WTC11 (cell line): ENCODE measurements at regions not wholly inside any gene's neighbourhood (a gene's known extent, or its start where the extent isn't known, plus 50 kb on each side); places are given as distances from the start of the nearest gene placed in this dataset.

Experiments used
- ATAC-seq: fragments of 200-7000 bp; cut with Tn5 transposase; 2 replicates; pipeline ENCODE4 v1.10.0; 2021; ENCODE audit warnings: mild to moderate bottlenecking, moderate library complexity
- CTCF ChIA-PET: fragments of 300-600 bp; sonication (Branson Sonifier 250); formaldehyde crosslinking; loops from one replicate; lab custom pipeline; 2021; ENCODE audit warnings: antibody characterized with exemption; lab: Charles Lee
- POLR2A ChIA-PET: fragments of 350-600 bp; sonication (Branson Sonifier 250); formaldehyde crosslinking; loops from one replicate; lab custom pipeline; 2021; ENCODE audit warnings: antibody characterized with exemption; lab: Charles Lee
- DNase-seq: peaks from one replicate; pipeline ENCODE4 v3.0.0; 2021; ENCODE audit warnings: low spot score
- H3K27ac Mint-ChIP-seq: 2 replicates; pipeline ENCODE4 v1.8.0; 2021; ENCODE audit warnings: mixed read lengths
- H3K27me3 Mint-ChIP-seq: 2 replicates; pipeline ENCODE4 v1.8.0; 2021; ENCODE audit warnings: low read depth, mild to moderate bottlenecking, moderate library complexity, mixed read lengths
- H3K36me3 Mint-ChIP-seq: 2 replicates; pipeline ENCODE4 v1.8.0; 2021; ENCODE audit warnings: mixed read lengths
- H3K4me1 Mint-ChIP-seq: 2 replicates; pipeline ENCODE4 v1.8.0; 2022; ENCODE audit warnings: mixed read lengths
- H3K4me3 Mint-ChIP-seq: 2 replicates; pipeline ENCODE4 v1.8.0; 2021; ENCODE audit warnings: mild to moderate bottlenecking, moderate library complexity, mixed read lengths
- H3K9me3 Mint-ChIP-seq: 2 replicates; pipeline ENCODE4 v1.8.0; 2021; ENCODE audit warnings: mixed read lengths
- CDX4 ChIP-seq: fragments of 250-450 bp; sonication (Bioruptor Pico); IDR thresholded peaks from 2 replicates; pipeline ENCODE4 v1.9.0; 2021; ENCODE audit warnings: moderate library complexity, mild to moderate bottlenecking, inconsistent platforms, borderline replicate concordance
- ERG ChIP-seq: fragments of 250-450 bp; sonication (Bioruptor Pico); IDR thresholded peaks from 2 replicates; pipeline ENCODE4 v1.8.0; 2021; ENCODE audit warnings: mild to moderate bottlenecking
- FOXJ3 ChIP-seq: sonication (generic); formaldehyde crosslinking; IDR thresholded peaks from 2 replicates; pipeline ENCODE4 v1.9.0; 2021; ENCODE audit warnings: missing genetic modification reagents, mild to moderate bottlenecking, borderline replicate concordance
- FOXP4 ChIP-seq: sonication (generic); formaldehyde crosslinking; IDR thresholded peaks from 2 replicates; pipeline ENCODE4 v1.8.0; 2022; ENCODE audit warnings: mild to moderate bottlenecking, missing genetic modification reagents
- GABPB1 ChIP-seq: sonication (generic); formaldehyde crosslinking; IDR thresholded peaks from 2 replicates; pipeline ENCODE4 v1.8.1; 2023; ENCODE audit warnings: mild to moderate bottlenecking, missing genetic modification reagents
- GTF2I ChIP-seq: fragments of 250-450 bp; sonication (Bioruptor Pico); conservative IDR thresholded peaks from 2 replicates; pipeline ENCODE4 v1.4.0; 2021; ENCODE audit warnings: mild to moderate bottlenecking
- MYBL2 ChIP-seq: sonication (generic); formaldehyde crosslinking; IDR thresholded peaks from 2 replicates; pipeline ENCODE4 v1.8.1; 2023; ENCODE audit warnings: mild to moderate bottlenecking, moderate library complexity, missing genetic modification reagents
- NFATC4 ChIP-seq: fragments of 250-450 bp; sonication (Bioruptor Pico); IDR thresholded peaks from 2 replicates; pipeline ENCODE4 v1.9.0; 2021; ENCODE audit warnings: mild to moderate bottlenecking
- OVOL2 ChIP-seq: fragments of 250-450 bp; sonication (Bioruptor Pico); IDR thresholded peaks from 2 replicates; pipeline ENCODE4 v1.9.0; 2021; ENCODE audit warnings: mild to moderate bottlenecking, borderline replicate concordance
- PRDM15 ChIP-seq: sonication (generic); formaldehyde crosslinking; IDR thresholded peaks from 2 replicates; pipeline ENCODE4 v1.8.0; 2022; ENCODE audit warnings: missing genetic modification reagents
- PREB ChIP-seq: sonication (generic); formaldehyde crosslinking; IDR thresholded peaks from 2 replicates; pipeline ENCODE4 v1.8.1; 2022; ENCODE audit warnings: mild to moderate bottlenecking, missing genetic modification reagents, moderate library complexity, borderline replicate concordance
- STAT6 ChIP-seq: sonication (generic); formaldehyde crosslinking; conservative IDR thresholded peaks from 2 replicates; pipeline ENCODE4 v1.8.1; 2023; ENCODE audit warnings: mild to moderate bottlenecking, low read depth, missing genetic modification reagents, moderate library complexity
- USF2 ChIP-seq: sonication (generic); formaldehyde crosslinking; IDR thresholded peaks from 2 replicates; pipeline ENCODE4 v1.8.1; 2023; ENCODE audit warnings: mild to moderate bottlenecking, missing genetic modification reagents, moderate library complexity
- ZNF138 ChIP-seq: sonication (generic); formaldehyde crosslinking; conservative IDR thresholded peaks from 2 replicates; pipeline ENCODE4 v1.8.1; 2022; ENCODE audit warnings: mild to moderate bottlenecking, moderate library complexity, missing genetic modification reagents
- ZNF263 ChIP-seq: sonication (generic); formaldehyde crosslinking; IDR thresholded peaks from 2 replicates; pipeline ENCODE4 v1.8.1; 2022; ENCODE audit warnings: low read depth, mild to moderate bottlenecking, moderate library complexity, missing genetic modification reagents
- ZNF396 ChIP-seq: fragments of 250-450 bp; sonication (Bioruptor Pico); IDR thresholded peaks from 2 replicates; pipeline ENCODE4 v1.8.0; 2021; ENCODE audit warnings: mild to moderate bottlenecking, moderate library complexity, borderline replicate concordance
- ZNF425 ChIP-seq: fragments of 250-450 bp; sonication (Bioruptor Pico); conservative IDR thresholded peaks from 2 replicates; pipeline ENCODE4 v1.9.0; 2021; ENCODE audit warnings: mild to moderate bottlenecking
- ZNF671 ChIP-seq: fragments of 250-450 bp; sonication (Bioruptor Pico); IDR thresholded peaks from 2 replicates; pipeline ENCODE4 v1.8.0; 2021; ENCODE audit warnings: mild to moderate bottlenecking
- ZSCAN18 ChIP-seq: fragments of 250-450 bp; sonication (Bioruptor Pico); IDR thresholded peaks from 2 replicates; pipeline ENCODE4 v2.1.2; 2022; ENCODE audit warnings: mild to moderate bottlenecking, moderate library complexity

GRCh38 chr2:134197445-134197844 is 56.4 kb upstream of the MGAT5 start (continued):
- TF ChIP-seq ERG (CRISPR knock-in tag): no peak
- no peak for TF ChIP-seq ZNF263 (CRISPR knock-in tag)
- no peak for TF ChIP-seq FOXJ3 (CRISPR knock-in tag)
- no peak for TF ChIP-seq ZNF425 (CRISPR knock-in tag)
- TF ChIP-seq MYBL2 (CRISPR knock-in tag): no peak
- no peak for TF ChIP-seq ZNF396 (CRISPR knock-in tag)
- TF ChIP-seq, all 79 proteins: peak for 0

GRCh38 chr2:134198006-134198634 is 55.8 kb upstream of the MGAT5 start:
- H3K27ac Mint-ChIP-seq: no peak overlapping the region
- H3K4me3 Mint-ChIP-seq: no peak overlapping the region
- H3K4me1 Mint-ChIP-seq: peaks cover 81% of the 10 kb centered on the region
- ATAC-seq (no peak), DNase-seq (no peak)
- H3K36me3 Mint-ChIP-seq: no peaks in the 10 kb centered on the region
- ChIA-PET POLR2A (no interaction called here), CTCF (interaction anchor here (0.6 to 0.9 kb wide), 3 partner anchors 10 to 75 kb away, joined by 3 read pairs; no protein-coding TSS in a partner anchor)
- no peaks in the 10 kb centered on the region for H3K27me3 Mint-ChIP-seq
- no peaks in the 10 kb centered on the region for H3K9me3 Mint-ChIP-seq
- TF ChIP-seq PRDM15 (CRISPR knock-in tag) (no peak), GABPB1 (no peak), STAT6 (CRISPR knock-in tag) (no peak), NFATC4 (CRISPR knock-in tag) (no peak), FOXP4 (CRISPR knock-in tag) (no peak), USF2 (CRISPR knock-in tag) (no peak), ZSCAN18 (CRISPR knock-in tag) (no peak), ZNF138 (CRISPR knock-in tag) (no peak), ZNF671 (CRISPR knock-in tag) (no peak), GTF2I (CRISPR knock-in tag) (no peak), OVOL2 (no peak), PREB (CRISPR knock-in tag) (no peak), CDX4 (no peak)
